ENCODE measurements at regions not wholly inside any gene's neighbourhood (a gene's known extent, or its start where the extent isn't known, plus 50 kb on each side); places are given as distances from the start of the nearest gene placed in this dataset.
"Not testable (repeated sequence)": the region's sequence is repeated elsewhere in the genome, so short reads cannot be mapped to it uniquely, and the experiment has no call there.

DNA sequence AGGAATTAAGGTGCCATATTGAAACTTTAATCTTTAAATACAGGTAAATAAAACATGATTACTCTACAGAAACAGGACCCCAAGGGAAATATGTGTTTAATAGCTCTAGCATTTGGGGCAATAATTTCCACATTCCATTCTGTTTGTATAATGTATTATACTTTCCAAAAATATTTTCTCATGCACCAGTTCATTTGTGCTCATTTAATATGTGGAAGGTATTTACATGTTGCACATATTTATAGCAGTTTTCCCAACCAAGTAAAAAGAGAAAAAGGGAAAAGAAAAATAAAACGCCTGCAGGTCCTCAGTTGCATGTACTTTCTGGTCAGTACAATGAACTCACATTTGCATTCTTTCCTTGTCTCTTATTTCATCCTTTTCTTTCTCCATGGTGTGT lies 129.5 kb upstream of the SULF2 start:
- Histone ChIP-seq H3K9me3 (peaks cover 22% of the 10 kb centered on the region), H3K4me3 (ENCODE audit: low read depth, low read length) (no peak overlapping the region), H3K36me3 (ENCODE audit: control insufficient read depth, insufficient read depth, low read length) (no peaks in the 10 kb centered on the region), H3K4me1 (peaks cover 7% of the 10 kb centered on the region), H3K27me3 (replicated peaks; ENCODE audit: control insufficient read depth, insufficient read depth, low read length) (no peaks in the 10 kb centered on the region)
- peaks cover 28% of the 10 kb centered on the region for H3K4me1 Mint-ChIP-seq (ENCODE audit: low read depth, unreplicated experiment)
- no peaks in the 10 kb centered on the region for H3K27me3 Mint-ChIP-seq (ENCODE audit: insufficient read depth, unreplicated experiment)
- no peak for DNase-seq
- no peak overlapping the region for H3K4me3 Mint-ChIP-seq (ENCODE audit: unreplicated experiment)
- BruUV-seq (replicated peaks) = no TSS peak
- ChIA-PET CTCF (no interaction called here), POLR2A (no interaction called here)
- peaks cover 50% of the 10 kb centered on the region for H3K9me3 Mint-ChIP-seq (ENCODE audit: unreplicated experiment)
- no peaks in the 10 kb centered on the region for H3K36me3 Mint-ChIP-seq (ENCODE audit: insufficient read depth, unreplicated experiment)
- TF ChIP-seq, protein P1, sequence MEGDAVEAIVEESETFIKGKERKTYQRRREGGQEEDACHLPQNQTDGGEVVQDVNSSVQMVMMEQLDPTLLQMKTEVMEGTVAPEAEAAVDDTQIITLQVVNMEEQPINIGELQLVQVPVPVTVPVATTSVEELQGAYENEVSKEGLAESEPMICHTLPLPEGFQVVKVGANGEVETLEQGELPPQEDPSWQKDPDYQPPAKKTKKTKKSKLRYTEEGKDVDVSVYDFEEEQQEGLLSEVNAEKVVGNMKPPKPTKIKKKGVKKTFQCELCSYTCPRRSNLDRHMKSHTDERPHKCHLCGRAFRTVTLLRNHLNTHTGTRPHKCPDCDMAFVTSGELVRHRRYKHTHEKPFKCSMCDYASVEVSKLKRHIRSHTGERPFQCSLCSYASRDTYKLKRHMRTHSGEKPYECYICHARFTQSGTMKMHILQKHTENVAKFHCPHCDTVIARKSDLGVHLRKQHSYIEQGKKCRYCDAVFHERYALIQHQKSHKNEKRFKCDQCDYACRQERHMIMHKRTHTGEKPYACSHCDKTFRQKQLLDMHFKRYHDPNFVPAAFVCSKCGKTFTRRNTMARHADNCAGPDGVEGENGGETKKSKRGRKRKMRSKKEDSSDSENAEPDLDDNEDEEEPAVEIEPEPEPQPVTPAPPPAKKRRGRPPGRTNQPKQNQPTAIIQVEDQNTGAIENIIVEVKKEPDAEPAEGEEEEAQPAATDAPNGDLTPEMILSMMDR (IDR thresholded peaks at IDR 0.05; ENCODE audit: insufficient read depth in 1 of 2, low read depth in 1 of 2, low read length in 1 of 2, severe bottlenecking in 1 of 2, unreplicated experiment in 1 of 2) = no peak
- intact Hi-C loops (cut with micrococcal nuclease; ENCODE audit: unreplicated experiment) = no loop called here
- H3K27ac Mint-ChIP-seq (ENCODE audit: unreplicated experiment) = no peak overlapping the region

DNA sequence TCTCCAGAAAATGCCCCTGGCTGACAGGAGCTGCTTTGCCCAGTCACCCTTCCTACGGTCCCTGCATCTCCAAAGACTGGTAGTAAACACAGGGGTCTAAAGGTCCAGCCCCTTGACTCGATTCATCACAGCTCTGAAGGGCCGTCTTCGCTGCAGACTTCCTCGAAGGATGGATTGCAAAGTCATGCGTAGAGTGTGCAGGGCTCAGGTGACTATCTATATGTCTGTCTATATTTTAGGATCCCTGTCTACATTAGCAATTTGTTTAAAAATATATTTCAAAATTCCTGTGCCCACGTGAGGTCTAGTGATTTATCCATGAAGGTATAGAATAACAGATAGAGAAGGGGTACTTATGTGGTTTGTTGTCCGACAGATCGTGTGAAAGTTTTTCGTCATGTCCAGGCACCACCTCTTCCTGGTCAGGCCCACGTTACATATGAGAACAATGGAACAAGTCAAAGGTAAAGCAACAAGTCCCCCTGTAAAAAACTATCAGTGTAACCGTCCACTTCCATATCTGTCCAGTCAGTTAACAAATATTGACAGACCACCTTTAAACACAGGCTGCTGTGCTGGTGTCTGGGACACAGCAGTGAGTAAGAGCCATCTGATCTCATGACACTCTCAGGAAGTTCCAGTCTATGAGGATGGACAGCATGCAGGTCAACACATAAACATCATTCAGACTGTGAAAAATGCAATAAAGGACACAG lies 127.7 kb upstream of the SULF2 start:
- intact Hi-C loops (cut with micrococcal nuclease; ENCODE audit: unreplicated experiment); H3K4me1 ChIP-seq; H3K27me3 Mint-ChIP-seq (ENCODE audit: insufficient read depth, unreplicated experiment); H3K36me3 Mint-ChIP-seq (ENCODE audit: insufficient read depth, unreplicated experiment); H3K27me3 ChIP-seq (replicated peaks; ENCODE audit: control insufficient read depth, insufficient read depth, low read length); DNase-seq; H3K36me3 ChIP-seq (ENCODE audit: control insufficient read depth, insufficient read depth, low read length); BruUV-seq (replicated peaks); H3K4me3 Mint-ChIP-seq (ENCODE audit: unreplicated experiment); CTCF ChIA-PET; POLR2A ChIA-PET; H3K4me3 ChIP-seq (ENCODE audit: low read depth, low read length): not testable (repeated sequence)
- Mint-ChIP-seq H3K4me1 (ENCODE audit: low read depth, unreplicated experiment) (peaks cover 28% of the 10 kb centered on the region), H3K9me3 (ENCODE audit: unreplicated experiment) (peaks cover 32% of the 10 kb centered on the region), H3K27ac (ENCODE audit: unreplicated experiment) (peak overlapping the region; percentile 3)
- peaks cover 21% of the 10 kb centered on the region for H3K9me3 ChIP-seq

GRCh38 chr20:47912165-47912564 lies 126.9 kb upstream of the SULF2 start:
- H3K36me3 ChIP-seq (ENCODE audit: control insufficient read depth, insufficient read depth, low read length); DNase-seq; H3K36me3 Mint-ChIP-seq (ENCODE audit: insufficient read depth, unreplicated experiment); H3K4me3 ChIP-seq (ENCODE audit: low read depth, low read length); BruUV-seq (replicated peaks); H3K27me3 Mint-ChIP-seq (ENCODE audit: insufficient read depth, unreplicated experiment); intact Hi-C loops (cut with micrococcal nuclease; ENCODE audit: unreplicated experiment); H3K4me3 Mint-ChIP-seq (ENCODE audit: unreplicated experiment); POLR2A ChIA-PET; H3K4me1 ChIP-seq; H3K27me3 ChIP-seq (replicated peaks; ENCODE audit: control insufficient read depth, insufficient read depth, low read length): not testable (repeated sequence)
- H3K9me3 ChIP-seq = peaks cover 14% of the 10 kb centered on the region
- Mint-ChIP-seq H3K9me3 (ENCODE audit: unreplicated experiment) (peaks cover 24% of the 10 kb centered on the region), H3K4me1 (ENCODE audit: low read depth, unreplicated experiment) (peaks cover 28% of the 10 kb centered on the region), H3K27ac (ENCODE audit: unreplicated experiment) (peak overlapping the region; percentile 52)
- CTCF ChIA-PET = interaction anchor here (0.6 kb wide), 1 partner anchor 383 kb away, joined by 3 read pairs; no protein-coding TSS in a partner anchor

DNA sequence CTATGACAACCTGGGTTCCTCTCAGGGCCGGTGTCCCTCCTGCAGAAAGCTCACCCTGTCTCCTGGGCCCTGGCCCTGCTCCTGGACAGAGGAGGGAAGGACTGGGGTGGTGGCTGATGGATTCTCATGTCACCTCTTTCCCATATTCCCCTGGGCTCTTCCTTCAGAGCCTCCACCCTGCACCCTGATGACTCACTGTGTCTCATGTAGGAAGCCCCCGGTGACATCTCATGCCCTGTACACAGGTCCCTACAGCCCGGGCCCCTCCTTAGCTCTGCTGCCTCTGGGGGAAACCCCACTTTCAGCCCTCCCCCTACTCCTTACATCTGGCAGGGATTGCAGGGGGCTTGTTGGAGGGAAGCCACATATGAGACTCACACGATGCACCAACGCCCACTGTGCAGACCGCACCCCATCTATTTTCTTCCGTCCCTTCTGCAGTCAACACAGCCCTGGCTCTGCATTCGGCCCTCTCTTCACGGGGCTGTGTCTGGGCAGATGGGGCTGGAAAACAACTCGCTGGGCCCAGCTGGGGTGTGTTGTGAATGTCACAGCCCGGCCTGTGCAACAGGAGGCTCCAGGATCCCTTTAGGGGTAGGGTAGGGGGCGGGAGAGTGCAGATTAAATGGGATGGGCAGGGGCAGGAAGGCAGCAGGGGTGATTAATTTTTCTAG lies 124.6 kb upstream of the SULF2 start:
- intact Hi-C loops (cut with micrococcal nuclease; ENCODE audit: unreplicated experiment); POLR2A ChIA-PET; H3K27ac Mint-ChIP-seq (ENCODE audit: unreplicated experiment); H3K4me3 Mint-ChIP-seq (ENCODE audit: unreplicated experiment); H3K9me3 Mint-ChIP-seq (ENCODE audit: unreplicated experiment); H3K27me3 ChIP-seq (replicated peaks; ENCODE audit: control insufficient read depth, insufficient read depth, low read length); H3K36me3 Mint-ChIP-seq (ENCODE audit: insufficient read depth, unreplicated experiment); H3K27me3 Mint-ChIP-seq (ENCODE audit: insufficient read depth, unreplicated experiment); H3K4me1 ChIP-seq; H3K4me3 ChIP-seq (ENCODE audit: low read depth, low read length); CTCF ChIA-PET; BruUV-seq (replicated peaks); H3K36me3 ChIP-seq (ENCODE audit: control insufficient read depth, insufficient read depth, low read length); H3K9me3 ChIP-seq: not testable (repeated sequence)
- peaks cover 22% of the 10 kb centered on the region for H3K4me1 Mint-ChIP-seq (ENCODE audit: low read depth, unreplicated experiment)
- peak in 1 of 2 experiments; percentile 40 for DNase-seq

- not testable (repeated sequence) for H3K36me3 Mint-ChIP-seq (ENCODE audit: insufficient read depth, unreplicated experiment)
Measured at GRCh38 chr20:47908361-47909035, 123.2 kb upstream of the SULF2 start.

DNA sequence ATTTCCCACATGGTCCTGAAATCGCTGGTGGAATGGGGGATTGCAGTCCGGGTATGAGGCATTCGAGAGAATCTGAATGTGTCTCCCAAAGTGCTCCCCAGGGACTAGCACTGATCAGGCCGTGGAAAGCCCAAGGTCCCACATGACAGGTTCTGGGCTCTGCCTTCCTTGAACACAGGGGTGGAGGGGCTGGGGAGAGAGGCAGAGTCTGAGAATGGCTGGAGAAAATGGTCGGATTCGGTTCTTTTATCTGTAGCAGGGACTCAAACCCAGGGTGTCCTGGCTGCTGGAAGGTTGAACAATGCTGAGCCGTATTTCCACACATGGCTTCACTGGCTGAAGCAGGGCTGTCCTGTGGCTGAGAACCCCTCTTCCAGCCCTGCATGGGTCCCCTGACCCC lies 122.7 kb upstream of the SULF2 start:
- H3K27ac Mint-ChIP-seq (ENCODE audit: unreplicated experiment); H3K36me3 Mint-ChIP-seq (ENCODE audit: insufficient read depth, unreplicated experiment); BruUV-seq (replicated peaks); intact Hi-C loops (cut with micrococcal nuclease; ENCODE audit: unreplicated experiment); H3K27me3 ChIP-seq (replicated peaks; ENCODE audit: control insufficient read depth, insufficient read depth, low read length); POLR2A ChIA-PET; H3K4me1 ChIP-seq; H3K9me3 ChIP-seq; H3K9me3 Mint-ChIP-seq (ENCODE audit: unreplicated experiment); CTCF ChIA-PET; H3K27me3 Mint-ChIP-seq (ENCODE audit: insufficient read depth, unreplicated experiment); H3K4me3 Mint-ChIP-seq (ENCODE audit: unreplicated experiment); H3K4me3 ChIP-seq (ENCODE audit: low read depth, low read length); H3K36me3 ChIP-seq (ENCODE audit: control insufficient read depth, insufficient read depth, low read length): not testable (repeated sequence)
- peaks cover 17% of the 10 kb centered on the region for H3K4me1 Mint-ChIP-seq (ENCODE audit: low read depth, unreplicated experiment)
- peak in 1 of 2 experiments; percentile 26 for DNase-seq

More at GRCh38 chr20:47908361-47909035, 123.2 kb upstream of the SULF2 start:
- H3K9me3 ChIP-seq; H3K27me3 ChIP-seq (replicated peaks; ENCODE audit: control insufficient read depth, insufficient read depth, low read length); H3K9me3 Mint-ChIP-seq (ENCODE audit: unreplicated experiment); POLR2A ChIA-PET; H3K4me1 ChIP-seq; H3K36me3 ChIP-seq (ENCODE audit: control insufficient read depth, insufficient read depth, low read length); H3K27ac Mint-ChIP-seq (ENCODE audit: unreplicated experiment); CTCF ChIA-PET; BruUV-seq (replicated peaks); H3K27me3 Mint-ChIP-seq (ENCODE audit: insufficient read depth, unreplicated experiment); intact Hi-C loops (cut with micrococcal nuclease; ENCODE audit: unreplicated experiment); H3K4me3 ChIP-seq (ENCODE audit: low read depth, low read length); H3K4me3 Mint-ChIP-seq (ENCODE audit: unreplicated experiment): not testable (repeated sequence)
- peaks cover 21% of the 10 kb centered on the region for H3K4me1 Mint-ChIP-seq (ENCODE audit: low read depth, unreplicated experiment)
- DNase-seq = peak in 1 of 2 experiments; percentile 37

Measured in Caco-2 (cell line).